GM13976 (cell line): ENCODE measurements at regions not wholly inside any gene's neighbourhood (a gene's known extent, or its start where the extent isn't known, plus 50 kb on each side); places are given as distances from the start of the nearest gene placed in this dataset.

ENCODE experiments used
- DNase-seq: peaks from one replicate; pipeline ENCODE4 v3.0.0; 2012; ENCODE audit warnings: low spot score
- in situ Hi-C: fragments of 300-500 bp; cut with MboI; formaldehyde crosslinking; loops from one replicate; pipeline ENCODE4 v1.12.0; 2022; ENCODE audit warnings: low sequenced_read_pairs, mixed read lengths, inconsistent platforms; ENCODE audit not compliant: unreplicated experiment
- TF ChIP-seq, protein P1 (sequence below): IDR thresholded peaks from 2 replicates; pipeline ENCODE4 v1.5.1; 2012; ENCODE audit warnings: borderline replicate concordance, mild to moderate bottlenecking; ENCODE audit not compliant: insufficient read depth; ENCODE audit errors: extremely low read depth, missing control alignments, control extremely low read depth

DNA sequence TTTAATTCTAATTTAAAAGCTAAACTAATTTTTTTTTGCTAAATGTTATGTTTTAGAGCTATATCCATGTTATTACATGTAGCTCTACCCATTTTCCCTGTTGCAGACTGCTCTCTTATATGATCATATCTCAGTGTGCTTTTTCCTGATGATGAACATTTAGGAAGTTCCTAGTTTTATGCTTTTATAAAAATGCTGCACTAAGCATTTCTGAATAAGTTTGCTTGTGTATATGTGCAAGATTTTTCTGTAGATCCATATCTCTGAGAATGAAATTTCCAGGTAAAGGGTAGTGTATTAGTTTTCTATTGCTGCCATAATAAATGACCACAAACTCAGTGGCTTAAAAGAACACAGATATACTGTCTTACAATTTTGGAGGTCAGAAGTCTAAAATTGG is 374.4 kb upstream of the E2F7 start:
- DNase-seq, result no peak
- in situ Hi-C loops, result no loop called here
- TF ChIP-seq, protein P1, sequence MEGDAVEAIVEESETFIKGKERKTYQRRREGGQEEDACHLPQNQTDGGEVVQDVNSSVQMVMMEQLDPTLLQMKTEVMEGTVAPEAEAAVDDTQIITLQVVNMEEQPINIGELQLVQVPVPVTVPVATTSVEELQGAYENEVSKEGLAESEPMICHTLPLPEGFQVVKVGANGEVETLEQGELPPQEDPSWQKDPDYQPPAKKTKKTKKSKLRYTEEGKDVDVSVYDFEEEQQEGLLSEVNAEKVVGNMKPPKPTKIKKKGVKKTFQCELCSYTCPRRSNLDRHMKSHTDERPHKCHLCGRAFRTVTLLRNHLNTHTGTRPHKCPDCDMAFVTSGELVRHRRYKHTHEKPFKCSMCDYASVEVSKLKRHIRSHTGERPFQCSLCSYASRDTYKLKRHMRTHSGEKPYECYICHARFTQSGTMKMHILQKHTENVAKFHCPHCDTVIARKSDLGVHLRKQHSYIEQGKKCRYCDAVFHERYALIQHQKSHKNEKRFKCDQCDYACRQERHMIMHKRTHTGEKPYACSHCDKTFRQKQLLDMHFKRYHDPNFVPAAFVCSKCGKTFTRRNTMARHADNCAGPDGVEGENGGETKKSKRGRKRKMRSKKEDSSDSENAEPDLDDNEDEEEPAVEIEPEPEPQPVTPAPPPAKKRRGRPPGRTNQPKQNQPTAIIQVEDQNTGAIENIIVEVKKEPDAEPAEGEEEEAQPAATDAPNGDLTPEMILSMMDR, result no peak

DNA sequence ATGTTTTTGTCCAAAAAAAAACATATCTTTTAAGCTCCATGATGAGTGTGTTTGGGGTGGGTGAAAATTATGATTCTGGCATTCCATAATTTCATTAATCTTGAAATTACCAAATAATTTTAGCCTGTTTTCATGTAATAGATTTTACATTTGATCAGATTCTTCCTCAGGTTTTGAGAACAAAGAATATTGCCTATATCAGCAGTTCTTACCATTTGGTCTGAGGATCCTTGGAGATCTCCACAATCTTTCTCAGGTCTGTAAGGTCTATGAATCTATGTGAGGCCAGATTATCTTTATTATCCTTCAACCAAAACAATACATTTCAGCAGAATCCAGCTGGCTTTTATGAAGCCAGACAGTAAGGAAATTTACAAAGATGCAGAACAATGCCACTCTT is 373.3 kb upstream of the E2F7 start:
- no peak for DNase-seq
- in situ Hi-C loops, result no loop called here
- TF ChIP-seq, protein P1, result no peak

DNA sequence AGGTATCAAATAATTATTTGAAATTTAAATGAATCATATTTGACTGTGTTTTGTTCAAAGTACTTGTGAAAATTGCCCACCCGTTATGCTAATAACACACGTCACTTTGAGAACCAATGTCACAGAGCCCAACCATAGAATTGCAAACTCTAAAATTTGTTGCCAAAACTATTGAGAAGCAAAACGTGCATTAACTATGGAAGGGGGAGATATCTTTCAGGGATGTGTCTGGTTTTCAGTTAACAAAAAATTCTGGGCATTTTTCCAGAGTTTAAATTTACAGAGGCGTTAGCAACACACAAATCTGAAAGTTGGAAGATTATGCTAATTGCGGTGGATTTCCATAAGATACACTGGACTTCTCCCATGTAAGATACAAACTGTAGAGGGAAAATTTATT is 371.8 kb upstream of the E2F7 start:
- TF ChIP-seq, protein P1, result no peak
- no peak for DNase-seq

DNA sequence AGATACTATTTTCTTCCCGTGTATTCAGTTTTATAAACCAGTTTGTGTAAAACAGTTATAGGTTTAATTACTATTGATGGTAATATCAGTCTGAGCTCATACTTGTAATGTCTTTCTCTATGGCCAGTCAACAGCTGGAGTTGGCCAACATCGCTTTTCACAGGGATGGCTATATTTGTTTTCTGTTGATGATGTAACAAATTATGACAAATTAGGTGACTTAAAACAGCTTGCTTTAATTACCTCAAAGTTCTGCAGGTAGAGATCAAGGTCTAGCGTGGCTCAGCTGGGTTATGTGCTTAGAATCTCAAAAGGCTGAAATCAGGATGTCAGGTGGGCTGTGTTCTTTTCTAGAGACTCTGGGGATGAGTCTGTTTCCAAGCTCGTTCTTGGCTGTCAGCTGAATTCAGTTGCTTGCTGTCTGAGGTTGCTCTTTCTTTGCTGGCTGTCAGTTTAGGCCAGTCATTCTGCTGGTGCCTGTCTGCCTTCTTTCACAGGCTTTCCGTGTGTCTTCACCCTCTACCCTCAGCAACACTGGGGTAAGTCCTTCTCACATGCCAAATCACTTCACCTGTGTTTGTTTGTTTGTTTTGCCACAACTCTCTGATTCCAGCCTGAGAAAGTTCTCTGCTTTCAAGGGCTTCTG is 370.2 kb upstream of the E2F7 start:
- TF ChIP-seq, protein P1, result no peak
- no peak for DNase-seq
- in situ Hi-C loops, result no loop called here

More for the DNA sequence above, 371.8 kb upstream of the E2F7 start:
- in situ Hi-C loops, result no loop called here

DNA sequence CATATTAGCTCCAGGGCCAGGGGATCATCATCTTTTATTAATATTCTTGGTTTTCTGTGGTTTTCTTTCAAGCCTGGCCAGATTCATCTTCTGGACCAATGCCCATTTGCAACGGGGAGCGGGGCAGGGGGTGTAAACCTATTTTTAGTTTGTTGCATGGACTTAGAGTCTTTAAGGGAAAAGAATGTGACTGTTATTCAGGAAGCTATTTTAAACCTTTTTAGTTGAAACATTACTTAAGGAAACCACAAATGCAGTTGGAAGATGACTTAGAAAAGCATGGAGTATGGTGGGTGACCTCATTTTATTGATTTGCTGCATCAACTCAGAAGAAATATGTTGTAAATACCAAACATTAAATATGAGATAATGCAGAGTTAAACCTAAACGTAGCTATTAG is 368.4 kb upstream of the E2F7 start:
- DNase-seq, result no peak
- in situ Hi-C loops, result no loop called here
- TF ChIP-seq, protein P1, result no peak

DNA sequence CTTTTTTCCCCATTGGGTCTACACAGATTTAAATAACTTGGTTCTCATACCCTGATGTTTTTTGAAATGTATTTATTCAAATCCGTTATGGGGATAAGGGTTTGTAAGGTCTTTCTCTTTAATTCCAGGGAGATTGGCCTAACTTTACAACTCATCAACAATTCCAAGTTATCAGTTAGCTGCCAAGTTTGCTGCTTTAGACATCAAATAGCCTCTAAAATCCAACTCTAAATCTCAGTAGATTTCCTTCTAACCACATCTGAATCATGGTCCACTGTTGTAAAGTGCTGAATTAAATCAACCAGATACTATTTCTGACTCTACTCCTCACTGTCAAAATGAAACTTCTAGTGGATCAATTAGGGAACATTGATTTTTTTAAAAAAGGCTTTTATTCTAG is 364.1 kb upstream of the E2F7 start:
- in situ Hi-C loops, result no loop called here
- no peak for DNase-seq
- TF ChIP-seq, protein P1, result no peak
